ENCODE measurements at regions not wholly inside any gene's neighbourhood (a gene's known extent, or its start where the extent isn't known, plus 50 kb on each side); places are given as distances from the start of the nearest gene placed in this dataset.

DNA sequence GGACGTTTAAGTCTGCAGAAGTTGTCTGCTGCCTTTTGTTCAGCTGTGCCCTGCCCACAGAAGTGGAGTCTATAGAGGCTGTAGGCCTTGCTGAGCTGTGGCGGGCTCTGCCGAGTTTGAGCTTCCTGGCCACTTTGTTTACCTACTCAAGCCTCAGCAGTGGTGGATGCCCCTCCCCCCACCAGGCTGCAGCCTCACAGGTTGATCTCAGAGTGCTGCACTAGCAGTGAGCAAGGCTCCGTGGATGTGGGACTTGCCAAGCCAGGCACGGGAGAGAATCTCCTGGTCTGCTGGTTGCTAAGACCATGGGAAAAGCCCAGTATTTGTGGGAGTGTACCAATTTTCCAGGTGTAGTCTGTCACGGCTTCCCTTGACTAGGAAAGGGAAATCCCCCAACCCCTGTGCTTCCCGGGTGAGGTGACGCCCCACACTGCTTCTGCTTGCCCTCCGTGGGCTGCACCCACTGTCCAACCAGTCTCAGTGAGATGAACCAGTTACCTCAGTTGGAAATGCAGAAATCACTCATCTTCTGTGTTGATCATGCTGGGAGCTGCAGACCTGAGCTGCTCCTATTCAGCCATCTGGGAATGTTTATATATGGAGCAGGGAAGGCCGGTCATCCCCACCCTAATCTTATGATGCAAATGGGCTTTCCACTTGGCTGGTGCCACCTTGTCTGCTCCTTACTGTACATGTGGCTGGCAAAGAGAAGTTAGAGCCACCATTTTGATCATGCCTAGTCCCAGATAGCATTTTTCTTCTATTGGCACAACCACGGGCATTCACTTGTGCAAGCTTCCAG is 156.9 kb upstream of the ITGA6 start:
- no peak for DNase-seq (ENCODE audit: low read depth, low spot score)
- in situ Hi-C loops (cut with HindIII; ENCODE audit: low sequenced_read_pairs), result no loop called here
- TF ChIP-seq, protein P1, sequence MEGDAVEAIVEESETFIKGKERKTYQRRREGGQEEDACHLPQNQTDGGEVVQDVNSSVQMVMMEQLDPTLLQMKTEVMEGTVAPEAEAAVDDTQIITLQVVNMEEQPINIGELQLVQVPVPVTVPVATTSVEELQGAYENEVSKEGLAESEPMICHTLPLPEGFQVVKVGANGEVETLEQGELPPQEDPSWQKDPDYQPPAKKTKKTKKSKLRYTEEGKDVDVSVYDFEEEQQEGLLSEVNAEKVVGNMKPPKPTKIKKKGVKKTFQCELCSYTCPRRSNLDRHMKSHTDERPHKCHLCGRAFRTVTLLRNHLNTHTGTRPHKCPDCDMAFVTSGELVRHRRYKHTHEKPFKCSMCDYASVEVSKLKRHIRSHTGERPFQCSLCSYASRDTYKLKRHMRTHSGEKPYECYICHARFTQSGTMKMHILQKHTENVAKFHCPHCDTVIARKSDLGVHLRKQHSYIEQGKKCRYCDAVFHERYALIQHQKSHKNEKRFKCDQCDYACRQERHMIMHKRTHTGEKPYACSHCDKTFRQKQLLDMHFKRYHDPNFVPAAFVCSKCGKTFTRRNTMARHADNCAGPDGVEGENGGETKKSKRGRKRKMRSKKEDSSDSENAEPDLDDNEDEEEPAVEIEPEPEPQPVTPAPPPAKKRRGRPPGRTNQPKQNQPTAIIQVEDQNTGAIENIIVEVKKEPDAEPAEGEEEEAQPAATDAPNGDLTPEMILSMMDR (IDR thresholded peaks at IDR 0.05; ENCODE audit: low read depth, low read length), result no peak
- no peak overlapping the region for H3K4me3 ChIP-seq (ENCODE audit: low read depth, low read length)

- DNase-seq (ENCODE audit: low read depth, low spot score), result no peak
- in situ Hi-C loops (cut with HindIII; ENCODE audit: low sequenced_read_pairs), result no loop called here
- TF ChIP-seq, protein P1 (IDR thresholded peaks at IDR 0.05; ENCODE audit: low read depth, low read length), result no peak
- H3K4me3 ChIP-seq (ENCODE audit: low read depth, low read length), result no peak overlapping the region
Measured at GRCh38 chr2:172273910-172274571, 153.3 kb upstream of the ITGA6 start.

DNA sequence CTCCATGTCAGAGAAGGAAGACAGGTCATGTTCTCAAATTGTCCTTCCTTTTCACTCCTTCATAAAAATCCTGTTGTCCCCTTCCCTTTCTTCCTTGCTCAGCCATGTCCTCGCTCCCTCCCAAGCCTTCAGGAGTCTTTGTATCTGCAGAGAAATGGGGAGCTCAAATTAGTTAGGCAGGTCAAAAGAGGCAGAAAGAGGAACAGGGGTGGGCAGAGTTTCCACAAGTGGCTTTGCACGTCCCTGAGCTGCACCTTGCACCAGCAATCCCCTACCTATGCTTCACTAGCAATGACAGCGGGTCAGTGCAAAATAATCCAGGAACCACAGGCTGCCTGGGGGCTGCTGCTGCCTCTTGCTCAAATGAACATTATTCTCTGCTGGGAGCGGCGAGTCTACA is 152.1 kb upstream of the ITGA6 start:
- DNase-seq (ENCODE audit: low read depth, low spot score), result no peak
- H3K4me3 ChIP-seq (ENCODE audit: low read depth, low read length), result no peak overlapping the region
- TF ChIP-seq, protein P1 (IDR thresholded peaks at IDR 0.05; ENCODE audit: low read depth, low read length), result no peak
- in situ Hi-C loops (cut with HindIII; ENCODE audit: low sequenced_read_pairs), result no loop called here

GRCh38 chr2:172276961-172277360 is 150.4 kb upstream of the ITGA6 start:
- H3K4me3 ChIP-seq (ENCODE audit: low read depth, low read length), result no peak overlapping the region
- TF ChIP-seq, protein P1 (IDR thresholded peaks at IDR 0.05; ENCODE audit: low read depth, low read length), result no peak
- in situ Hi-C loops (cut with HindIII; ENCODE audit: low sequenced_read_pairs), result no loop called here
- no peak for DNase-seq (ENCODE audit: low read depth, low spot score)

GRCh38 chr2:172278667-172279066 is 148.7 kb upstream of the ITGA6 start:
- in situ Hi-C loops (cut with HindIII; ENCODE audit: low sequenced_read_pairs), result no loop called here

DNA sequence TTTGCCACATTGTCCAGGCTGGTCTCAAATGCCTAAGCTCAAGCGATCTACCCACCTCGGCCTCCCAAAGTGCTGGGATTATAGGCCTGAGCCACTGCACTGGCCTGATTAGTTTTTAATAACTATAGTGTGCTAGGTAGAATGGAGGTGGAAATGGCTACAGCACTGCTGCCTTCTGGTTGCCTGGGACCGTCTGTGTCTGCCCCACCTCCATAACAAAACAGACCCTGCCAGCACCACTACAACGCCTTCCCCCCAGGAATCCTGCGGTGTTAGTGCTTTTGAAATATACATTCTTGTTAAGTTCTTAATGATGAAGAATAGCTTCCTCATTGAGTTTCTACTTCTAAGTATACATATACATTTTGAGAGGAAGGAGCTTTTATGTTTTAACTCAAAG is 148.2 kb upstream of the ITGA6 start:
- H3K4me3 ChIP-seq (ENCODE audit: low read depth, low read length), result no peak overlapping the region
- in situ Hi-C loops (cut with HindIII; ENCODE audit: low sequenced_read_pairs), result no loop called here
- DNase-seq (ENCODE audit: low read depth, low spot score), result no peak
- TF ChIP-seq, protein P1 (IDR thresholded peaks at IDR 0.05; ENCODE audit: low read depth, low read length), result no peak

More at GRCh38 chr2:172278667-172279066, 148.7 kb upstream of the ITGA6 start:
- no peak overlapping the region for H3K4me3 ChIP-seq (ENCODE audit: low read depth, low read length)
- no peak for DNase-seq (ENCODE audit: low read depth, low spot score)
- TF ChIP-seq, protein P1 (IDR thresholded peaks at IDR 0.05; ENCODE audit: low read depth, low read length), result no peak
